ENCODE measurements at regions not wholly inside any gene's neighbourhood (a gene's known extent, or its start where the extent isn't known, plus 50 kb on each side); places are given as distances from the start of the nearest gene placed in this dataset.

DNA sequence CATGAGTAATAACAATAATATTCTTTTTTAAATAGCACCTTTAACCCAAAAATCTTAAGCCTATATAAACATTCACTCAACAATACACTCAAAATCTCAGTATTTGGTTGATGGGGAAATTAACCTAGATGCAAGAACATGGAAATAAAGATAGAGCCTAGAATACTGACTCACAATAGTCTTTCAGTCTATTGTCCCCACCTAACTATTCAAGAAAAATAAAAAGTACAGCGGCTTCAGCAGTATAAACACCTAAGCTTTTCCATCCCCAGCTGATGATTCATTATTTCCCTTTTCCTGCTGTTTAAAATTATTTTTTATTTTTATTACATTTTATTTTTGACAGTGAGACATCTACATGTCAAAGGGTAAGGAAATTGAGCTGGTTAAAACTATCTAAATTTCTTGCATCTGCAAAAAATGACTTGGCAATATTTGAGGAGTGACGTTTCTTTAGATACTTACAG is 201.4 kb downstream of the FZD1 start:
- Histone ChIP-seq H3K4me2 (ENCODE audit: low read length) (no peak overlapping the region), H3K4me3 (ENCODE audit: low read length) (no peak overlapping the region), H2AFZ (ENCODE audit: low read depth, low read length) (no peak overlapping the region), H3K9me3 (ENCODE audit: low read length) (no peaks in the 10 kb centered on the region), H3K9me2 (ENCODE audit: insufficient read depth, low read length) (no peaks in the 10 kb centered on the region), H3K79me2 (replicated peaks; ENCODE audit: insufficient read depth, low read length) (no peaks in the 10 kb centered on the region), H3F3A (ENCODE audit: insufficient read depth, low read length, poor library complexity, severe bottlenecking) (no peaks in the 10 kb centered on the region), H3K9ac (ENCODE audit: low read length) (no peak overlapping the region), H3K27ac (ENCODE audit: low read length) (no peak overlapping the region), H3K36me3 (ENCODE audit: insufficient read depth, low read length) (no peaks in the 10 kb centered on the region), H3K27me3 (ENCODE audit: insufficient read depth, low read depth, low read length) (no peaks in the 10 kb centered on the region), H4K20me1 (ENCODE audit: insufficient read depth) (no peaks in the 10 kb centered on the region)
- TF ChIP-seq MXI1 (conservative IDR thresholded peaks at IDR 0.05; ENCODE audit: poor library complexity, severe bottlenecking): no peak
- TF ChIP-seq POLR2AphosphoS5 (IDR thresholded peaks at IDR 0.05): no peak
- TF ChIP-seq, protein P1, sequence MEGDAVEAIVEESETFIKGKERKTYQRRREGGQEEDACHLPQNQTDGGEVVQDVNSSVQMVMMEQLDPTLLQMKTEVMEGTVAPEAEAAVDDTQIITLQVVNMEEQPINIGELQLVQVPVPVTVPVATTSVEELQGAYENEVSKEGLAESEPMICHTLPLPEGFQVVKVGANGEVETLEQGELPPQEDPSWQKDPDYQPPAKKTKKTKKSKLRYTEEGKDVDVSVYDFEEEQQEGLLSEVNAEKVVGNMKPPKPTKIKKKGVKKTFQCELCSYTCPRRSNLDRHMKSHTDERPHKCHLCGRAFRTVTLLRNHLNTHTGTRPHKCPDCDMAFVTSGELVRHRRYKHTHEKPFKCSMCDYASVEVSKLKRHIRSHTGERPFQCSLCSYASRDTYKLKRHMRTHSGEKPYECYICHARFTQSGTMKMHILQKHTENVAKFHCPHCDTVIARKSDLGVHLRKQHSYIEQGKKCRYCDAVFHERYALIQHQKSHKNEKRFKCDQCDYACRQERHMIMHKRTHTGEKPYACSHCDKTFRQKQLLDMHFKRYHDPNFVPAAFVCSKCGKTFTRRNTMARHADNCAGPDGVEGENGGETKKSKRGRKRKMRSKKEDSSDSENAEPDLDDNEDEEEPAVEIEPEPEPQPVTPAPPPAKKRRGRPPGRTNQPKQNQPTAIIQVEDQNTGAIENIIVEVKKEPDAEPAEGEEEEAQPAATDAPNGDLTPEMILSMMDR (IDR thresholded peaks at IDR 0.05; ENCODE audit: poor library complexity, severe bottlenecking): no peak
- TF ChIP-seq, protein P2, sequence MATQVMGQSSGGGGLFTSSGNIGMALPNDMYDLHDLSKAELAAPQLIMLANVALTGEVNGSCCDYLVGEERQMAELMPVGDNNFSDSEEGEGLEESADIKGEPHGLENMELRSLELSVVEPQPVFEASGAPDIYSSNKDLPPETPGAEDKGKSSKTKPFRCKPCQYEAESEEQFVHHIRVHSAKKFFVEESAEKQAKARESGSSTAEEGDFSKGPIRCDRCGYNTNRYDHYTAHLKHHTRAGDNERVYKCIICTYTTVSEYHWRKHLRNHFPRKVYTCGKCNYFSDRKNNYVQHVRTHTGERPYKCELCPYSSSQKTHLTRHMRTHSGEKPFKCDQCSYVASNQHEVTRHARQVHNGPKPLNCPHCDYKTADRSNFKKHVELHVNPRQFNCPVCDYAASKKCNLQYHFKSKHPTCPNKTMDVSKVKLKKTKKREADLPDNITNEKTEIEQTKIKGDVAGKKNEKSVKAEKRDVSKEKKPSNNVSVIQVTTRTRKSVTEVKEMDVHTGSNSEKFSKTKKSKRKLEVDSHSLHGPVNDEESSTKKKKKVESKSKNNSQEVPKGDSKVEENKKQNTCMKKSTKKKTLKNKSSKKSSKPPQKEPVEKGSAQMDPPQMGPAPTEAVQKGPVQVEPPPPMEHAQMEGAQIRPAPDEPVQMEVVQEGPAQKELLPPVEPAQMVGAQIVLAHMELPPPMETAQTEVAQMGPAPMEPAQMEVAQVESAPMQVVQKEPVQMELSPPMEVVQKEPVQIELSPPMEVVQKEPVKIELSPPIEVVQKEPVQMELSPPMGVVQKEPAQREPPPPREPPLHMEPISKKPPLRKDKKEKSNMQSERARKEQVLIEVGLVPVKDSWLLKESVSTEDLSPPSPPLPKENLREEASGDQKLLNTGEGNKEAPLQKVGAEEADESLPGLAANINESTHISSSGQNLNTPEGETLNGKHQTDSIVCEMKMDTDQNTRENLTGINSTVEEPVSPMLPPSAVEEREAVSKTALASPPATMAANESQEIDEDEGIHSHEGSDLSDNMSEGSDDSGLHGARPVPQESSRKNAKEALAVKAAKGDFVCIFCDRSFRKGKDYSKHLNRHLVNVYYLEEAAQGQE (IDR thresholded peaks at IDR 0.05; ENCODE audit: borderline replicate concordance): no peak
- TF ChIP-seq EZH2 (IDR thresholded peaks at IDR 0.05; ENCODE audit: borderline replicate concordance, insufficient read depth, low read length, poor library complexity, severe bottlenecking): no peak
- no peak for TF ChIP-seq RAD21 (conservative IDR thresholded peaks at IDR 0.05)
- no peak for TF ChIP-seq EP300 (conservative IDR thresholded peaks at IDR 0.05; ENCODE audit: poor library complexity, severe bottlenecking)
- TF ChIP-seq TAF1 (IDR thresholded peaks at IDR 0.05; ENCODE audit: low read depth): no peak
- no peak for TF ChIP-seq SMC3 (conservative IDR thresholded peaks at IDR 0.05; ENCODE audit: poor library complexity)

DNA sequence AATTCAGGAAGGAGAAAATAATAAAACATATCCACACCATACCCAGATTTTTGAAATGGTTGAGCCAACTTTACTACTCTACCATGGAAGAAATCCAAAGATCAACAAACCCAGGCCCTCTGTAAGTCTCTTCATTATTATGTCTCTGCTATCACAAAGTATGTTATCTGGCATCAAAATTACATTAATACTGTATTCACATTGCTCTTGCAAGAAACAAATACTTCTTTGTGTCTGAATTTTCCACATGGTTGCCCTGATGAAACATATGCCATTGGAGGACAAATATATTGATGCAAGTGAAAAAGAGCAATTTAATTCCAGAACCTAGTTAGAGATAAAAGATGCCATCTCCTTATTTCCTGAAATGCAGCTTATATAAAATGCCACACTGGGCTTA is 204.0 kb downstream of the FZD1 start:
- no peak overlapping the region for H3K27ac ChIP-seq (ENCODE audit: low read length)
- no peaks in the 10 kb centered on the region for H3F3A ChIP-seq (ENCODE audit: insufficient read depth, low read length, poor library complexity, severe bottlenecking)
- no peak overlapping the region for H3K4me3 ChIP-seq (ENCODE audit: low read length)
- H3K9me2 ChIP-seq (ENCODE audit: insufficient read depth, low read length): no peaks in the 10 kb centered on the region
- no peaks in the 10 kb centered on the region for H3K79me2 ChIP-seq (replicated peaks; ENCODE audit: insufficient read depth, low read length)
- no peak overlapping the region for H3K9ac ChIP-seq (ENCODE audit: low read length)
- no peaks in the 10 kb centered on the region for H3K36me3 ChIP-seq (ENCODE audit: insufficient read depth, low read length)
- no peaks in the 10 kb centered on the region for H3K27me3 ChIP-seq (ENCODE audit: insufficient read depth, low read depth, low read length)
- TF ChIP-seq POLR2AphosphoS5 (IDR thresholded peaks at IDR 0.05) (no peak), MXI1 (conservative IDR thresholded peaks at IDR 0.05; ENCODE audit: poor library complexity, severe bottlenecking) (no peak)
- TF ChIP-seq, protein P2 (IDR thresholded peaks at IDR 0.05; ENCODE audit: borderline replicate concordance): no peak
- H3K4me2 ChIP-seq (ENCODE audit: low read length): no peak overlapping the region
- no peaks in the 10 kb centered on the region for H3K9me3 ChIP-seq (ENCODE audit: low read length)
- H2AFZ ChIP-seq (ENCODE audit: low read depth, low read length): no peak overlapping the region
- H4K20me1 ChIP-seq (ENCODE audit: insufficient read depth): no peaks in the 10 kb centered on the region

Measured in neural cell (in vitro differentiated cells).